Osteoblast (primary cell): ENCODE measurements at regions not wholly inside any gene's neighbourhood (a gene's known extent, or its start where the extent isn't known, plus 50 kb on each side); places are given as distances from the start of the nearest gene placed in this dataset.

Experiments used
- DNase-seq: peaks from one replicate; pipeline ENCODE4 v3.0.0; 2011; ENCODE audit warnings: low spot score, mixed read lengths; ENCODE audit not compliant: insufficient read length; ENCODE audit errors: missing footprints
- H2AFZ ChIP-seq: 2 replicates; pipeline ENCODE4 v1.6.0; 2011; ENCODE audit warnings: mild to moderate bottlenecking, low read length
- H3K27ac ChIP-seq: 2 replicates; pipeline ENCODE4 v1.5.1; 2011; ENCODE audit warnings: mild to moderate bottlenecking, low read depth, low read length, moderate library complexity
- H3K27me3 ChIP-seq: 2 replicates; pipeline ENCODE4 v1.6.0; 2012; ENCODE audit warnings: mild to moderate bottlenecking, control low read depth, inconsistent platforms, low read length, moderate library complexity; ENCODE audit not compliant: insufficient read depth
- H3K36me3 ChIP-seq: 2 replicates; pipeline ENCODE4 v1.5.1; 2011; ENCODE audit warnings: mild to moderate bottlenecking, low read length, control low read depth, moderate library complexity; ENCODE audit not compliant: insufficient read depth
- H3K4me1 ChIP-seq: 2 replicates; pipeline ENCODE4 v1.5.1; 2011; ENCODE audit warnings: mild to moderate bottlenecking, low read length, control low read depth, moderate library complexity; ENCODE audit not compliant: insufficient read depth
- H3K4me2 ChIP-seq: 2 replicates; pipeline ENCODE4 v1.6.0; 2011; ENCODE audit warnings: mild to moderate bottlenecking, low read length; ENCODE audit not compliant: insufficient read depth
- H3K4me3 ChIP-seq: fragments of 200-600 bp; sonication (generic); 3 replicates; pipeline ENCODE4 v1.5.1; 2012; ENCODE audit warnings: mild to moderate bottlenecking, low read length, inconsistent platforms; ENCODE audit not compliant: insufficient read depth
- H3K79me2 ChIP-seq: 2 replicates; pipeline ENCODE4 v1.6.0; 2012; ENCODE audit warnings: mild to moderate bottlenecking, low read length, control low read depth, inconsistent platforms; ENCODE audit not compliant: insufficient read depth
- H3K9me3 ChIP-seq: 2 replicates; pipeline ENCODE4 v1.5.1; 2011; ENCODE audit warnings: low read depth, low read length, control low read depth
- H4K20me1 ChIP-seq: 2 replicates; pipeline ENCODE4 v1.6.0; 2012; ENCODE audit warnings: mild to moderate bottlenecking, low read length, control low read depth; ENCODE audit not compliant: insufficient read depth
- CTCF ChIP-seq: IDR thresholded peaks from 2 replicates; pipeline ENCODE4 v1.5.1; 2011; ENCODE audit warnings: mild to moderate bottlenecking, low read depth, low read length, moderate library complexity; ENCODE audit errors: extremely low read depth

- no peak overlapping the region for H2AFZ ChIP-seq
- no peak overlapping the region for H3K4me2 ChIP-seq
- no peaks in the 10 kb centered on the region for H4K20me1 ChIP-seq
- H3K4me3 ChIP-seq: no peak overlapping the region
- no peak for TF ChIP-seq CTCF
- H3K79me2 ChIP-seq: no peaks in the 10 kb centered on the region
- H3K36me3 ChIP-seq: no peaks in the 10 kb centered on the region
- DNase-seq: peak; percentile 3
- peaks cover 2% of the 10 kb centered on the region for H3K9me3 ChIP-seq
- no peak overlapping the region for H3K27ac ChIP-seq
- no peaks in the 10 kb centered on the region for H3K27me3 ChIP-seq
- no peaks in the 10 kb centered on the region for H3K4me1 ChIP-seq
Observed at GRCh38 chr7:136530831-136531230, 337.6 kb upstream of the CHRM2 start.

GRCh38 chr7:136528329-136528728 lies 340.1 kb upstream of the CHRM2 start:
- no peaks in the 10 kb centered on the region for H4K20me1 ChIP-seq
- no peaks in the 10 kb centered on the region for H3K4me1 ChIP-seq
- no peak overlapping the region for H3K27ac ChIP-seq
- no peak overlapping the region for H3K4me2 ChIP-seq
- H3K4me3 ChIP-seq: no peak overlapping the region
- no peaks in the 10 kb centered on the region for H3K36me3 ChIP-seq
- no peak overlapping the region for H2AFZ ChIP-seq
- H3K79me2 ChIP-seq: no peaks in the 10 kb centered on the region
- peaks cover 2% of the 10 kb centered on the region for H3K9me3 ChIP-seq
- no peaks in the 10 kb centered on the region for H3K27me3 ChIP-seq
- no peak for TF ChIP-seq CTCF
- no peak for DNase-seq

- no peaks in the 10 kb centered on the region for H3K36me3 ChIP-seq
- no peaks in the 10 kb centered on the region for H4K20me1 ChIP-seq
- no peak overlapping the region for H3K27ac ChIP-seq
- TF ChIP-seq CTCF: no peak
- H2AFZ ChIP-seq: no peak overlapping the region
- H3K4me2 ChIP-seq: no peak overlapping the region
- no peak overlapping the region for H3K4me3 ChIP-seq
- no peaks in the 10 kb centered on the region for H3K4me1 ChIP-seq
- no peaks in the 10 kb centered on the region for H3K79me2 ChIP-seq
- H3K27me3 ChIP-seq: no peaks in the 10 kb centered on the region
- H3K9me3 ChIP-seq: peaks cover 2% of the 10 kb centered on the region
- no peak for DNase-seq
Observed at GRCh38 chr7:136527554-136527953, 340.9 kb upstream of the CHRM2 start.

GRCh38 chr7:136526408-136527105 lies 341.9 kb upstream of the CHRM2 start:
- Histone ChIP-seq H3K9me3 (peaks cover 2% of the 10 kb centered on the region), H4K20me1 (no peaks in the 10 kb centered on the region), H3K4me1 (no peaks in the 10 kb centered on the region), H2AFZ (no peak overlapping the region), H3K4me3 (no peak overlapping the region), H3K36me3 (no peaks in the 10 kb centered on the region), H3K79me2 (no peaks in the 10 kb centered on the region), H3K4me2 (no peak overlapping the region), H3K27ac (no peak overlapping the region), H3K27me3 (no peaks in the 10 kb centered on the region)
- DNase-seq: no peak
- TF ChIP-seq CTCF: no peak
